Uterus (tissue), 2 donors: ENCODE measurements at regions not wholly inside any gene's neighbourhood (a gene's known extent, or its start where the extent isn't known, plus 50 kb on each side); places are given as distances from the start of the nearest gene placed in this dataset.

ENCODE experiments used
- POLR2A ChIP-seq, 2 donors: fragments of 450-650 bp; IDR thresholded peaks; one replicate each; pipeline ENCODE4 v1.6.1; 2016; ENCODE audit warnings: antibody characterized with exemption in 2 of 2, mild to moderate bottlenecking in 1 of 2, moderate library complexity in 1 of 2
- TF ChIP-seq, protein P1 (sequence below), 4 experiments: fragments of 200-600 bp in 2 of 4; fragments of 450-650 bp in 2 of 4; sonication (generic) in 2 of 4; IDR thresholded peaks; one replicate each; pipeline ENCODE4 v1.5.1; 2016 to 2019; ENCODE audit warnings: antibody characterized with exemption in 4 of 4, mild to moderate bottlenecking in 2 of 4, moderate library complexity in 1 of 4

DNA sequence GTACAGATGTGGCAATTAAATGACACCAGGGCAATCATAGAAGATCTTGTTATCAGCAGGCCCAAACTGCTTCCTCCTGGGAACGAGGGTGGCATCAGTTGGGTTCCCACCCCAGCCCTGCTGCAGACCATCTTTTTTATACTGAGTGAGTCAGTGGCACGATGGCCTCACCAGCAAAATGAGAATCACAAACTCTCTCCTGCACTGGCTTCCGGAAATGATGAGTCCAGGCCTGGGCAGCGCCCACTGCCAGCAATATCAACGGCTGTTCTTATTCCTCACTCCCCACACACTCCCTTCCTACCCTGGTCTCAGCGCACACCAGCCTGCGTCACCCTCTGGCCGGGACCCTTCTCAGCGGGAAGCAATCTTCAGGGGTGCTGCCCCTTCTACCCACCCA, 340.3 kb downstream of the FOXL1 start:
- TF ChIP-seq, protein P1, sequence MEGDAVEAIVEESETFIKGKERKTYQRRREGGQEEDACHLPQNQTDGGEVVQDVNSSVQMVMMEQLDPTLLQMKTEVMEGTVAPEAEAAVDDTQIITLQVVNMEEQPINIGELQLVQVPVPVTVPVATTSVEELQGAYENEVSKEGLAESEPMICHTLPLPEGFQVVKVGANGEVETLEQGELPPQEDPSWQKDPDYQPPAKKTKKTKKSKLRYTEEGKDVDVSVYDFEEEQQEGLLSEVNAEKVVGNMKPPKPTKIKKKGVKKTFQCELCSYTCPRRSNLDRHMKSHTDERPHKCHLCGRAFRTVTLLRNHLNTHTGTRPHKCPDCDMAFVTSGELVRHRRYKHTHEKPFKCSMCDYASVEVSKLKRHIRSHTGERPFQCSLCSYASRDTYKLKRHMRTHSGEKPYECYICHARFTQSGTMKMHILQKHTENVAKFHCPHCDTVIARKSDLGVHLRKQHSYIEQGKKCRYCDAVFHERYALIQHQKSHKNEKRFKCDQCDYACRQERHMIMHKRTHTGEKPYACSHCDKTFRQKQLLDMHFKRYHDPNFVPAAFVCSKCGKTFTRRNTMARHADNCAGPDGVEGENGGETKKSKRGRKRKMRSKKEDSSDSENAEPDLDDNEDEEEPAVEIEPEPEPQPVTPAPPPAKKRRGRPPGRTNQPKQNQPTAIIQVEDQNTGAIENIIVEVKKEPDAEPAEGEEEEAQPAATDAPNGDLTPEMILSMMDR (IDR thresholded peaks at IDR 0.05), result no peak
- no peak for TF ChIP-seq POLR2A (IDR thresholded peaks at IDR 0.05)
